ENCODE measurements at regions not wholly inside any gene's neighbourhood (a gene's known extent, or its start where the extent isn't known, plus 50 kb on each side); places are given as distances from the start of the nearest gene placed in this dataset.

DNA sequence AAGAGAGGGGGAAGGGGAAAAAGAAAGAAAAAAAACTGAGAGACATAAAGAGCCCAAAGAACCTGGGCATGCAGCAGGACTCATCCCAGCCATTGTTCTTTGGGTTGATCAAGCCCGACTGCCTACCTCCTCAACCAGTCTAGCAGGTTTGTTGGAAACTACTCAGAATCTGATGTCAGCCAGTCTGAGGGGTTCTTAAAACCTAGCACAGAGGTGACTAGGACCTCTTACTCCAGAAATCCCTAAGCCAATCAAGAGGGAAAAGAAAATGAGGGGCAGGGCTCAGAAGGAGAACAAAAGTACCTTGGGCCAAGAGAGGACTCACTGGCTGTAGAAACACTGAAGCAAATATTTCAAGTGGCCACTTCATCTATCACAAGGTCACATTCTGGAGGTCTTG is 228.0 kb downstream of the AASDHPPT start:
- in situ Hi-C loops (cut with HindIII; ENCODE audit: low pct_unique_long_range_greater_than_20kb, low sequenced_read_pairs): no loop called here
- CTCF ChIA-PET: no interaction called here
- TF ChIP-seq, protein P1, sequence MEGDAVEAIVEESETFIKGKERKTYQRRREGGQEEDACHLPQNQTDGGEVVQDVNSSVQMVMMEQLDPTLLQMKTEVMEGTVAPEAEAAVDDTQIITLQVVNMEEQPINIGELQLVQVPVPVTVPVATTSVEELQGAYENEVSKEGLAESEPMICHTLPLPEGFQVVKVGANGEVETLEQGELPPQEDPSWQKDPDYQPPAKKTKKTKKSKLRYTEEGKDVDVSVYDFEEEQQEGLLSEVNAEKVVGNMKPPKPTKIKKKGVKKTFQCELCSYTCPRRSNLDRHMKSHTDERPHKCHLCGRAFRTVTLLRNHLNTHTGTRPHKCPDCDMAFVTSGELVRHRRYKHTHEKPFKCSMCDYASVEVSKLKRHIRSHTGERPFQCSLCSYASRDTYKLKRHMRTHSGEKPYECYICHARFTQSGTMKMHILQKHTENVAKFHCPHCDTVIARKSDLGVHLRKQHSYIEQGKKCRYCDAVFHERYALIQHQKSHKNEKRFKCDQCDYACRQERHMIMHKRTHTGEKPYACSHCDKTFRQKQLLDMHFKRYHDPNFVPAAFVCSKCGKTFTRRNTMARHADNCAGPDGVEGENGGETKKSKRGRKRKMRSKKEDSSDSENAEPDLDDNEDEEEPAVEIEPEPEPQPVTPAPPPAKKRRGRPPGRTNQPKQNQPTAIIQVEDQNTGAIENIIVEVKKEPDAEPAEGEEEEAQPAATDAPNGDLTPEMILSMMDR (IDR thresholded peaks at IDR 0.05): no peak
- no peak for TF ChIP-seq TCF7L2 (IDR thresholded peaks at IDR 0.05; ENCODE audit: low read depth, low read length)
- no peak for TF ChIP-seq POLR2AphosphoS5 (IDR thresholded peaks at IDR 0.05; ENCODE audit: low read depth, low read length)
- ATAC-seq (no peak), DNase-seq (ENCODE audit: low read depth, low spot score) (no peak)
- H3K9me3 ChIP-seq (ENCODE audit: control insufficient read depth, insufficient read depth, low read depth, low read length): peaks cover 18% of the 10 kb centered on the region
- no peak overlapping the region for H3K27ac ChIP-seq (ENCODE audit: low read length)
- BruUV-seq (replicated peaks): no TSS peak
- no peaks in the 10 kb centered on the region for H3K4me1 ChIP-seq (ENCODE audit: control insufficient read depth, insufficient read depth, low read length)
- intact Hi-C loops (cut with micrococcal nuclease; ENCODE audit: unreplicated experiment): no loop called here
- no peaks in the 10 kb centered on the region for H3K36me3 ChIP-seq (ENCODE audit: control insufficient read depth, insufficient read depth, low read length)
- no peak overlapping the region for H3K4me3 ChIP-seq (ENCODE audit: low read depth in 2 of 2, low read length in 2 of 2)
- POLR2A ChIA-PET: no interaction called here
- no peaks in the 10 kb centered on the region for H3K27me3 ChIP-seq (ENCODE audit: control insufficient read depth, insufficient read depth, low read length)

DNA sequence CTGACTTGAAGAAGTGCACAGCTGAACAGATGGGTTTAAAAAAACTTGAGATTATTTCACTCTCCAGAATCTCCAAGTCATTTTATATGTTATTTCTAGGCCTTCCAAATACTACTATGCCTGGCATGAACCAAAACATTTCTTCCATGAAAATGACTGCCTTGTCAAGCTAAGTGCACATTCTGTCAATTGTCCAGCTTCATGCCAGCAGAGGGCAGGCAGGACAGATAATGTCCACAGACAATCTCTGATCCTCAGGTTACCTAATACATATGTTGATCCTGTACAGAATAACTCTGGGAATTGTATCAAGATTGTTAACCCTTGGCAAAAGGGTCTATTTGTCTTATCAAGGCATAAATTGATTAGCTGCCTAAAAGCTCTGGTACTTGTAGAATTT is 229.5 kb downstream of the AASDHPPT start:
- in situ Hi-C loops (cut with HindIII; ENCODE audit: low pct_unique_long_range_greater_than_20kb, low sequenced_read_pairs): no loop called here
- Histone ChIP-seq H3K4me1 (ENCODE audit: control insufficient read depth, insufficient read depth, low read length) (no peaks in the 10 kb centered on the region), H3K36me3 (ENCODE audit: control insufficient read depth, insufficient read depth, low read length) (no peaks in the 10 kb centered on the region), H3K27me3 (ENCODE audit: control insufficient read depth, insufficient read depth, low read length) (no peaks in the 10 kb centered on the region), H3K27ac (ENCODE audit: low read length) (no peak overlapping the region), H3K9me3 (ENCODE audit: control insufficient read depth, insufficient read depth, low read depth, low read length) (peaks cover 12% of the 10 kb centered on the region), H3K4me3 (ENCODE audit: low read depth in 2 of 2, low read length in 2 of 2) (no peak overlapping the region)
- POLR2A ChIA-PET: no interaction called here
- intact Hi-C loops (cut with micrococcal nuclease; ENCODE audit: unreplicated experiment): no loop called here
- DNase-seq (ENCODE audit: low read depth, low spot score): no peak
- CTCF ChIA-PET: no interaction called here
- no peak for ATAC-seq
- BruUV-seq (replicated peaks): no TSS peak
- TF ChIP-seq, protein P1 (IDR thresholded peaks at IDR 0.05): peak; percentile 39; the same call in 1 of the 2 replicates
- TF ChIP-seq, protein P2, sequence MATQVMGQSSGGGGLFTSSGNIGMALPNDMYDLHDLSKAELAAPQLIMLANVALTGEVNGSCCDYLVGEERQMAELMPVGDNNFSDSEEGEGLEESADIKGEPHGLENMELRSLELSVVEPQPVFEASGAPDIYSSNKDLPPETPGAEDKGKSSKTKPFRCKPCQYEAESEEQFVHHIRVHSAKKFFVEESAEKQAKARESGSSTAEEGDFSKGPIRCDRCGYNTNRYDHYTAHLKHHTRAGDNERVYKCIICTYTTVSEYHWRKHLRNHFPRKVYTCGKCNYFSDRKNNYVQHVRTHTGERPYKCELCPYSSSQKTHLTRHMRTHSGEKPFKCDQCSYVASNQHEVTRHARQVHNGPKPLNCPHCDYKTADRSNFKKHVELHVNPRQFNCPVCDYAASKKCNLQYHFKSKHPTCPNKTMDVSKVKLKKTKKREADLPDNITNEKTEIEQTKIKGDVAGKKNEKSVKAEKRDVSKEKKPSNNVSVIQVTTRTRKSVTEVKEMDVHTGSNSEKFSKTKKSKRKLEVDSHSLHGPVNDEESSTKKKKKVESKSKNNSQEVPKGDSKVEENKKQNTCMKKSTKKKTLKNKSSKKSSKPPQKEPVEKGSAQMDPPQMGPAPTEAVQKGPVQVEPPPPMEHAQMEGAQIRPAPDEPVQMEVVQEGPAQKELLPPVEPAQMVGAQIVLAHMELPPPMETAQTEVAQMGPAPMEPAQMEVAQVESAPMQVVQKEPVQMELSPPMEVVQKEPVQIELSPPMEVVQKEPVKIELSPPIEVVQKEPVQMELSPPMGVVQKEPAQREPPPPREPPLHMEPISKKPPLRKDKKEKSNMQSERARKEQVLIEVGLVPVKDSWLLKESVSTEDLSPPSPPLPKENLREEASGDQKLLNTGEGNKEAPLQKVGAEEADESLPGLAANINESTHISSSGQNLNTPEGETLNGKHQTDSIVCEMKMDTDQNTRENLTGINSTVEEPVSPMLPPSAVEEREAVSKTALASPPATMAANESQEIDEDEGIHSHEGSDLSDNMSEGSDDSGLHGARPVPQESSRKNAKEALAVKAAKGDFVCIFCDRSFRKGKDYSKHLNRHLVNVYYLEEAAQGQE (IDR thresholded peaks at IDR 0.05; ENCODE audit: insufficient read depth in 1 of 2, low read depth in 2 of 2, low read length in 1 of 2): no peak

GRCh38 chr11:106309070-106309684 is 231.7 kb downstream of the AASDHPPT start:
- Histone ChIP-seq H3K4me1 (ENCODE audit: control insufficient read depth, insufficient read depth, low read length) (no peaks in the 10 kb centered on the region), H3K9me3 (ENCODE audit: control insufficient read depth, insufficient read depth, low read depth, low read length) (no peaks in the 10 kb centered on the region), H3K4me3 (ENCODE audit: low read depth in 2 of 2, low read length in 2 of 2) (no peak overlapping the region), H3K27me3 (ENCODE audit: control insufficient read depth, insufficient read depth, low read length) (no peaks in the 10 kb centered on the region), H3K36me3 (ENCODE audit: control insufficient read depth, insufficient read depth, low read length) (no peaks in the 10 kb centered on the region), H3K27ac (ENCODE audit: low read length) (no peak overlapping the region)
- ChIA-PET CTCF (no interaction called here), POLR2A (interaction anchor here (0.6 kb wide), 1 partner anchor 423 kb away, joined by 3 read pairs; no protein-coding TSS in a partner anchor)
- in situ Hi-C loops (cut with HindIII; ENCODE audit: low pct_unique_long_range_greater_than_20kb, low sequenced_read_pairs) (no loop called here), intact Hi-C loops (cut with micrococcal nuclease; ENCODE audit: unreplicated experiment) (no loop called here)
- TF ChIP-seq SIN3A (IDR thresholded peaks at IDR 0.05; ENCODE audit: borderline replicate concordance, insufficient read depth, low read depth, low read length): no peak
- no peak for TF ChIP-seq TCF7L2 (IDR thresholded peaks at IDR 0.05; ENCODE audit: low read depth, low read length)
- TF ChIP-seq, protein P1 (IDR thresholded peaks at IDR 0.05): no peak
- TF ChIP-seq, protein P2 (IDR thresholded peaks at IDR 0.05; ENCODE audit: insufficient read depth in 1 of 2, low read depth in 2 of 2, low read length in 1 of 2): no peak
- TF ChIP-seq POLR2AphosphoS5 (IDR thresholded peaks at IDR 0.05; ENCODE audit: low read depth, low read length): no peak
- no peak for ATAC-seq
- no peak for DNase-seq (ENCODE audit: low read depth, low spot score)
- BruUV-seq (replicated peaks): no TSS peak
